Thyroid gland (tissue), 4 donors: ENCODE measurements at regions not wholly inside any gene's neighbourhood (a gene's known extent, or its start where the extent isn't known, plus 50 kb on each side); places are given as distances from the start of the nearest gene placed in this dataset.

Experiments used
- DNase-seq, 2 donors: peaks; one replicate each; pipeline ENCODE4 v3.0.0-alpha.2; 2019
- H3K27ac ChIP-seq, 3 donors: fragments of 200-600 bp; sonication (generic); 1 replicate in 2 of 3; 2 replicates in 1 of 3; pipeline ENCODE4 v1.5.1; 2016 to 2019; ENCODE audit warnings: mild to moderate bottlenecking in 1 of 3, moderate library complexity in 1 of 3
- H3K27me3 ChIP-seq: fragments of 200-600 bp; sonication (generic); one replicate; pipeline ENCODE4 v1.5.1; 2019
- H3K36me3 ChIP-seq, 2 donors: fragments of 200-600 bp; sonication (generic); one replicate each; pipeline ENCODE4 v1.5.1; 2016 to 2019
- H3K4me1 ChIP-seq, 2 donors: fragments of 200-600 bp; sonication (generic); one replicate each; pipeline ENCODE4 v1.5.1; 2017 to 2019
- H3K4me3 ChIP-seq, 3 donors: fragments of 200-600 bp; sonication (generic); replicated peaks in 1 of 3; 1 replicate in 2 of 3; 2 replicates in 1 of 3; pipeline ENCODE4 v1.5.1; 2016; ENCODE audit warnings: mild to moderate bottlenecking in 1 of 3
- H3K9me3 ChIP-seq: fragments of 200-600 bp; sonication (generic); one replicate; pipeline ENCODE4 v1.5.1; 2017
- CTCF ChIP-seq, 6 experiments: fragments of 200-600 bp in 3 of 6; fragments of 450-650 bp in 3 of 6; sonication (generic) in 3 of 6; IDR thresholded peaks; one replicate each; pipeline ENCODE4 v1.5.1; 2016 to 2019; ENCODE audit warnings: antibody characterized with exemption in 6 of 6, mild to moderate bottlenecking in 2 of 6, inconsistent platforms in 1 of 6, moderate library complexity in 1 of 6
- POLR2A ChIP-seq, 2 donors: fragments of 450-650 bp; IDR thresholded peaks; one replicate each; pipeline ENCODE4 v1.6.1; 2017; ENCODE audit warnings: antibody characterized with exemption in 2 of 2, mild to moderate bottlenecking in 2 of 2, moderate library complexity in 1 of 2
- WGBS, 2 donors: methylation state at CpG; one replicate each; pipeline ENCODE4 v1.1.5; 2017; 5-methylcytosine and 5-hydroxymethylcytosine counted together
- intact Hi-C: fragments of 100-400 bp; cut with DNase I; formaldehyde crosslinking; loops from one replicate; pipeline ENCODE4 v1.15.1; 2023

GRCh38 chr4:25551605-25552004 lies 104.0 kb upstream of the SLC34A2 start:
- H3K27ac ChIP-seq = peak overlapping the region; percentile 71 to 86 (median 82)
- peaks cover 16 to 28% of the 10 kb centered on the region in 2 donors for H3K4me1 ChIP-seq
- intact Hi-C loops = no loop called here
- TF ChIP-seq POLR2A (IDR thresholded peaks at IDR 0.05) (no peak), CTCF (IDR thresholded peaks at IDR 0.05) (no peak)
- no peaks in the 10 kb centered on the region for H3K9me3 ChIP-seq
- 51 to 56% methylated on average over 4 of the region's 4 CpGs for WGBS, 2 donors
- peak; percentile 11 to 41 for DNase-seq
- H3K4me3 ChIP-seq = no peak overlapping the region
- H3K27me3 ChIP-seq = no peaks in the 10 kb centered on the region
- H3K36me3 ChIP-seq = no peaks in the 10 kb centered on the region

- Histone ChIP-seq H3K4me1 (peaks cover 16 to 20% of the 10 kb centered on the region in 2 donors), H3K27ac (peak overlapping the region; percentile 71 to 86 (median 82)), H3K36me3 (no peaks in the 10 kb centered on the region), H3K9me3 (no peaks in the 10 kb centered on the region), H3K27me3 (no peaks in the 10 kb centered on the region), H3K4me3 (no peak overlapping the region)
- peak; percentile 85 to 92 for DNase-seq
- WGBS, 2 donors = 23 to 28% methylated on average over 8 of the region's 8 CpGs
- intact Hi-C loops = no loop called here
- TF ChIP-seq POLR2A (IDR thresholded peaks at IDR 0.05) = peak in 1 of 2 donors; percentile 10
- no peak for TF ChIP-seq CTCF (IDR thresholded peaks at IDR 0.05)
Observed at GRCh38 chr4:25552580-25553271, 102.9 kb upstream of the SLC34A2 start.

GRCh38 chr4:25559508-25559907 lies 96.1 kb upstream of the SLC34A2 start:
- Histone ChIP-seq H3K27ac (no peak overlapping the region), H3K27me3 (no peaks in the 10 kb centered on the region), H3K4me3 (no peak overlapping the region), H3K4me1 (no peaks in the 10 kb centered on the region), H3K36me3 (no peaks in the 10 kb centered on the region), H3K9me3 (no peaks in the 10 kb centered on the region)
- WGBS, 2 donors = 87 to 88% methylated on average over 4 of the region's 4 CpGs
- no peak for DNase-seq
- intact Hi-C loops = no loop called here
- TF ChIP-seq POLR2A (IDR thresholded peaks at IDR 0.05) = no peak
- TF ChIP-seq CTCF (IDR thresholded peaks at IDR 0.05) = no peak

GRCh38 chr4:25560605-25561004 lies 95.0 kb upstream of the SLC34A2 start:
- H3K4me3 ChIP-seq = no peak overlapping the region
- no peaks in the 10 kb centered on the region for H3K9me3 ChIP-seq
- intact Hi-C loops = no loop called here
- no peak for DNase-seq
- H3K36me3 ChIP-seq = no peaks in the 10 kb centered on the region
- no peak overlapping the region for H3K27ac ChIP-seq
- TF ChIP-seq POLR2A (IDR thresholded peaks at IDR 0.05) = no peak
- no peak for TF ChIP-seq CTCF (IDR thresholded peaks at IDR 0.05)
- 55 to 77% methylated on average over 8 of the region's 8 CpGs for WGBS, 2 donors
- no peaks in the 10 kb centered on the region for H3K27me3 ChIP-seq
- no peaks in the 10 kb centered on the region for H3K4me1 ChIP-seq

- Histone ChIP-seq H3K4me1 (no peaks in the 10 kb centered on the region), H3K27ac (no peak overlapping the region), H3K9me3 (no peaks in the 10 kb centered on the region), H3K4me3 (no peak overlapping the region), H3K27me3 (no peaks in the 10 kb centered on the region), H3K36me3 (no peaks in the 10 kb centered on the region)
- no peak for DNase-seq
- TF ChIP-seq POLR2A (IDR thresholded peaks at IDR 0.05) (no peak), CTCF (IDR thresholded peaks at IDR 0.05) (no peak)
- WGBS, 2 donors = 81 to 82% methylated on average over 8 of the region's 8 CpGs
- intact Hi-C loops = no loop called here
Observed at GRCh38 chr4:25563071-25563564, 92.5 kb upstream of the SLC34A2 start.
